Breast epithelium (tissue), 3 donors: ENCODE measurements at regions not wholly inside any gene's neighbourhood (a gene's known extent, or its start where the extent isn't known, plus 50 kb on each side); places are given as distances from the start of the nearest gene placed in this dataset.

Experiments used
- CTCF ChIP-seq, 3 donors: fragments of 450-650 bp; IDR thresholded peaks; one replicate each; pipeline ENCODE4 v1.5.1; 2016 to 2017; ENCODE audit warnings: antibody characterized with exemption in 3 of 3, mild to moderate bottlenecking in 3 of 3, moderate library complexity in 3 of 3
- POLR2A ChIP-seq: fragments of 450-650 bp; IDR thresholded peaks from one replicate; pipeline ENCODE4 v1.6.1; 2016; ENCODE audit warnings: antibody characterized with exemption, mild to moderate bottlenecking, moderate library complexity
- POLR2AphosphoS5 ChIP-seq, 3 donors: sonication (generic); formaldehyde crosslinking; IDR thresholded peaks; one replicate each; pipeline ENCODE4 v1.6.1; 2017; ENCODE audit warnings: antibody characterized with exemption in 3 of 3

GRCh38 chr3:151609491-151609890 lies 124.2 kb upstream of the AADACL2 start:
- TF ChIP-seq CTCF (IDR thresholded peaks at IDR 0.05), result no peak
- TF ChIP-seq POLR2AphosphoS5 (IDR thresholded peaks at IDR 0.05), result no peak
- no peak for TF ChIP-seq POLR2A
